ENCODE measurements at regions not wholly inside any gene's neighbourhood (a gene's known extent, or its start where the extent isn't known, plus 50 kb on each side); places are given as distances from the start of the nearest gene placed in this dataset.

DNA sequence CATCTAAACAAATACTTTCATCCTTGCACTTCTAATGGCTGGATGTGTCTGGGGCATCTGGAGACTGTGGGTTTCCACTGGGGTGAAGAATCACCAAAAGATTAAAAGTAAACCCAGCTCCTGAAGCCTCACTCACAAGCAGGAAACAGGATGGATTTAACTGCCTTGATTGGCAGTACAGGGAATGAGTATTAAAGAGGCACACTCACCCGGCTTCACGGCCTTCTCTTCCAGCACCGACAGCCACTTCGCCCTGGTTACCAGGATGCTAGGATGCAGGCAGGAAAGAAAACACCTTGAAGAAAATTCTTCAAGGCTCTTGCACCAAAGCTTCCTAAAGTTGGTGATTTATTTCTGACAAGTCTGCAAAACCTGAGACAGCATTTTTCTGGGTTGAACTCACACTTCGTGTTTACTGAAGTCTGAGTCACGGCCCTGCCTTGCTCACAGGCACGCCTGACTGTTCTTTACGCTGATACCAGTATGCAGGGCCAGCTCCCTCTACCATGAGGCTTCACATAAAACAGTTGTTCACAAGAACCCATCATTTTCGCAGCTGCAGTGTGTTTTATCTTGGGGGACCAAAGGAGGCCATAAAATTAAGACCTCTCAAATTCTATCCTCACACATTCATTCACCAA, 56.5 kb upstream of the ZNF354A start:
- Histone ChIP-seq H3K4me3 (ENCODE audit: control insufficient read depth in 1 of 2, extremely low read depth in 1 of 2, low read length in 1 of 2) (no peak overlapping the region), H3K27me3 (replicated peaks in 1 of 2; ENCODE audit: control insufficient read depth in 2 of 2, extremely low read depth in 1 of 2, insufficient read depth in 2 of 2, low read length in 1 of 2) (peaks cover 0 to 17% of the 10 kb centered on the region in 2 experiments), H3K9me3 (no peaks in the 10 kb centered on the region), H3K36me3 (ENCODE audit: control insufficient read depth in 2 of 2, extremely low read depth in 1 of 2, insufficient read depth in 1 of 2, low read length in 1 of 2) (no peaks in the 10 kb centered on the region), H3K4me1 (ENCODE audit: control insufficient read depth in 1 of 2, extremely low read depth in 1 of 2, insufficient read depth in 2 of 2, low read length in 2 of 2) (no peaks in the 10 kb centered on the region), H3K27ac (ENCODE audit: low read length) (no peak overlapping the region)
- Mint-ChIP-seq H3K27ac (no peak overlapping the region), H3K4me1 (no peaks in the 10 kb centered on the region), H3K27me3 (peaks cover 0 to 19% of the 10 kb centered on the region in 2 donors), H3K4me3 (no peak overlapping the region), H3K36me3 (no peaks in the 10 kb centered on the region), H3K9me3 (no peaks in the 10 kb centered on the region)
- no peak for DNase-seq
- no peak for ATAC-seq (replicated peaks in 1 of 4)
- ChIA-PET POLR2A (no interaction called here), CTCF (no interaction called here)
- 80% methylated on average over 6 of the region's 9 CpGs for WGBS (ENCODE audit: insufficient coverage)

- H3K27me3 ChIP-seq (replicated peaks in 1 of 2; ENCODE audit: control insufficient read depth in 2 of 2, extremely low read depth in 1 of 2, insufficient read depth in 2 of 2, low read length in 1 of 2): peaks cover 0 to 17% of the 10 kb centered on the region in 2 experiments
- H3K27me3 Mint-ChIP-seq: peaks cover 0 to 22% of the 10 kb centered on the region in 2 donors
- H3K4me1 Mint-ChIP-seq: no peaks in the 10 kb centered on the region
- no peaks in the 10 kb centered on the region for H3K4me1 ChIP-seq (ENCODE audit: control insufficient read depth in 1 of 2, extremely low read depth in 1 of 2, insufficient read depth in 2 of 2, low read length in 2 of 2)
- no peaks in the 10 kb centered on the region for H3K36me3 ChIP-seq (ENCODE audit: control insufficient read depth in 2 of 2, extremely low read depth in 1 of 2, insufficient read depth in 1 of 2, low read length in 1 of 2)
- ATAC-seq (replicated peaks in 1 of 4) (no peak), DNase-seq (no peak)
- no peak overlapping the region for H3K27ac Mint-ChIP-seq
- POLR2A ChIA-PET: no interaction called here
- no peak overlapping the region for H3K4me3 ChIP-seq (ENCODE audit: control insufficient read depth in 1 of 2, extremely low read depth in 1 of 2, low read length in 1 of 2)
- no peaks in the 10 kb centered on the region for H3K36me3 Mint-ChIP-seq
- WGBS (ENCODE audit: insufficient coverage): 77% methylated on average over 11 of the region's 13 CpGs
- CTCF ChIA-PET: no interaction called here
- H3K9me3 Mint-ChIP-seq: no peaks in the 10 kb centered on the region
- H3K9me3 ChIP-seq: no peaks in the 10 kb centered on the region
- no peak overlapping the region for H3K4me3 Mint-ChIP-seq
- H3K27ac ChIP-seq (ENCODE audit: low read length): no peak overlapping the region
These were observed 56.0 kb upstream of the ZNF354A start for GRCh38 chr5:178786417-178786816.

DNA sequence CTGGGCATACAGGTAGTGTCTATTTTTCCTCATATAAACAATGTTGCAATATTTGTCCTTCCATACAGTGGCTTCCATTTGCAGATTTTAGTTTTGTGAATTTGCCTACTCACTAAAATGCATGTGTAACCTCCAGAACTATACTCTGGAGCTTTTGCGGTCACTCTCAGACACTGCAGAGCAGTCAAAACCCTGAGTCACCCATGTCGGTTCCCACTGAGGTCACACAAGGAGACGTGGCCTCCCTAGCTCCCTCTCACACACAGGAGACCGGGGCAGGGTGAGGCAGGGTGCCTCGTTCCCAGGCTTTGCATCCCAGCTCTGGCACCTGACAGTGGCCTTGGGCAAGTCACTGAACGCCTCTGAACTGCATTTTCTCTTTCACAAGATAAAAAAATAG, 55.5 kb upstream of the ZNF354A start:
- Histone ChIP-seq H3K4me1 (ENCODE audit: control insufficient read depth in 1 of 2, extremely low read depth in 1 of 2, insufficient read depth in 2 of 2, low read length in 2 of 2) (no peaks in the 10 kb centered on the region), H3K9me3 (no peaks in the 10 kb centered on the region), H3K27me3 (replicated peaks in 1 of 2; ENCODE audit: control insufficient read depth in 2 of 2, extremely low read depth in 1 of 2, insufficient read depth in 2 of 2, low read length in 1 of 2) (peaks cover 0 to 17% of the 10 kb centered on the region in 2 experiments), H3K36me3 (ENCODE audit: control insufficient read depth in 2 of 2, extremely low read depth in 1 of 2, insufficient read depth in 1 of 2, low read length in 1 of 2) (no peaks in the 10 kb centered on the region), H3K4me3 (ENCODE audit: control insufficient read depth in 1 of 2, extremely low read depth in 1 of 2, low read length in 1 of 2) (no peak overlapping the region), H3K27ac (ENCODE audit: low read length) (no peak overlapping the region)
- Mint-ChIP-seq H3K4me3 (no peak overlapping the region), H3K9me3 (no peaks in the 10 kb centered on the region), H3K27me3 (peaks cover 0 to 25% of the 10 kb centered on the region in 2 donors), H3K4me1 (no peaks in the 10 kb centered on the region), H3K36me3 (no peaks in the 10 kb centered on the region), H3K27ac (no peak overlapping the region)
- POLR2A ChIA-PET: no interaction called here
- no peak for ATAC-seq (replicated peaks in 1 of 4)
- DNase-seq: no peak
- CTCF ChIA-PET: no interaction called here
- 69% methylated on average over 4 of the region's 6 CpGs for WGBS (ENCODE audit: insufficient coverage)

- no peak overlapping the region for H3K27ac Mint-ChIP-seq
- H3K27me3 Mint-ChIP-seq: peaks cover 3 to 19% of the 10 kb centered on the region in 2 donors
- no peak for DNase-seq
- no peaks in the 10 kb centered on the region for H3K4me1 Mint-ChIP-seq
- ChIA-PET CTCF (no interaction called here), POLR2A (no interaction called here)
- whole genome bisulfite sequencing (ENCODE audit: insufficient coverage): 83% methylated on average over 1 of the region's 2 CpGs
- Histone ChIP-seq H3K36me3 (ENCODE audit: control insufficient read depth in 2 of 2, extremely low read depth in 1 of 2, insufficient read depth in 1 of 2, low read length in 1 of 2) (no peaks in the 10 kb centered on the region), H3K4me3 (ENCODE audit: control insufficient read depth in 1 of 2, extremely low read depth in 1 of 2, low read length in 1 of 2) (no peak overlapping the region), H3K27ac (ENCODE audit: low read length) (no peak overlapping the region), H3K27me3 (replicated peaks in 1 of 2; ENCODE audit: control insufficient read depth in 2 of 2, extremely low read depth in 1 of 2, insufficient read depth in 2 of 2, low read length in 1 of 2) (peaks cover 0 to 13% of the 10 kb centered on the region in 2 experiments), H3K9me3 (no peaks in the 10 kb centered on the region), H3K4me1 (ENCODE audit: control insufficient read depth in 1 of 2, extremely low read depth in 1 of 2, insufficient read depth in 2 of 2, low read length in 2 of 2) (no peaks in the 10 kb centered on the region)
- no peaks in the 10 kb centered on the region for H3K9me3 Mint-ChIP-seq
- no peak overlapping the region for H3K4me3 Mint-ChIP-seq
- ATAC-seq (replicated peaks in 1 of 4): no peak
- H3K36me3 Mint-ChIP-seq: no peaks in the 10 kb centered on the region
These were observed 53.9 kb upstream of the ZNF354A start for GRCh38 chr5:178784391-178784790.

DNA sequence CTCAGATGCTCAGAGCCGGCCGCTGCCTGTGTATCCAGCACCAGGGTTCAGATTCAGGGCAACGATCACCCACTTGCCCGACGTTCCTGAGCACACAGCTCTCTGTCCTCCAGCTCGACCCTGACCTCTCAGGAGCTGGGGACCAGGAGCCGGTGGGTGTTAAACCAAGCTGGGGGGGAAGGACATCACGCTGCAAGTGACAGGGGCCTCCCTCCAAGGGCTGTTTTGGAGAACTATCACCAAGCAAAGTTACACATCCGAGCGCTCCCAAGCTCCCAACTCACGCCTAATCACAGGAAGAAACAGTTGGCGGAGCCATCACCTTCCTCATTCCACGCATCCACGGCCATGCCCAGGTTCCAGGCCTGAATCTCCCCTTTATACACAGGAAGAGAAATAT, 51.5 kb upstream of the ZNF354A start:
- POLR2A ChIA-PET: no interaction called here
- H3K36me3 Mint-ChIP-seq: no peaks in the 10 kb centered on the region
- no peaks in the 10 kb centered on the region for H3K4me1 ChIP-seq (ENCODE audit: control insufficient read depth in 1 of 2, extremely low read depth in 1 of 2, insufficient read depth in 2 of 2, low read length in 2 of 2)
- peaks cover 0 to 12% of the 10 kb centered on the region in 2 experiments for H3K27me3 ChIP-seq (replicated peaks in 1 of 2; ENCODE audit: control insufficient read depth in 2 of 2, extremely low read depth in 1 of 2, insufficient read depth in 2 of 2, low read length in 1 of 2)
- no peak overlapping the region for H3K4me3 Mint-ChIP-seq
- no peak overlapping the region for H3K27ac Mint-ChIP-seq
- DNase-seq (no peak), ATAC-seq (replicated peaks in 1 of 4) (no peak)
- WGBS (ENCODE audit: insufficient coverage): 87% methylated on average over 14 of the region's 14 CpGs
- H3K4me3 ChIP-seq (ENCODE audit: control insufficient read depth in 1 of 2, extremely low read depth in 1 of 2, low read length in 1 of 2): no peak overlapping the region
- H3K36me3 ChIP-seq (ENCODE audit: control insufficient read depth in 2 of 2, extremely low read depth in 1 of 2, insufficient read depth in 1 of 2, low read length in 1 of 2): no peaks in the 10 kb centered on the region
- peaks cover 3 to 10% of the 10 kb centered on the region in 2 donors for H3K27me3 Mint-ChIP-seq
- H3K27ac ChIP-seq (ENCODE audit: low read length): no peak overlapping the region
- peaks cover 0 to 4% (median 0%) of the 10 kb centered on the region in 3 donors for H3K4me1 Mint-ChIP-seq
- CTCF ChIA-PET: no interaction called here
- H3K9me3 Mint-ChIP-seq: no peaks in the 10 kb centered on the region
- H3K9me3 ChIP-seq: no peaks in the 10 kb centered on the region

GRCh38 chr5:178780581-178781498, 50.4 kb upstream of the ZNF354A start:
- Histone ChIP-seq H3K4me3 (ENCODE audit: control insufficient read depth in 1 of 2, extremely low read depth in 1 of 2, low read length in 1 of 2) (no peak overlapping the region), H3K36me3 (ENCODE audit: control insufficient read depth in 2 of 2, extremely low read depth in 1 of 2, insufficient read depth in 1 of 2, low read length in 1 of 2) (no peaks in the 10 kb centered on the region), H3K4me1 (ENCODE audit: control insufficient read depth in 1 of 2, extremely low read depth in 1 of 2, insufficient read depth in 2 of 2, low read length in 2 of 2) (no peaks in the 10 kb centered on the region), H3K27ac (ENCODE audit: low read length) (no peak overlapping the region), H3K9me3 (no peaks in the 10 kb centered on the region), H3K27me3 (replicated peaks in 1 of 2; ENCODE audit: control insufficient read depth in 2 of 2, extremely low read depth in 1 of 2, insufficient read depth in 2 of 2, low read length in 1 of 2) (peaks cover 0 to 12% of the 10 kb centered on the region in 2 experiments)
- H3K36me3 Mint-ChIP-seq: no peaks in the 10 kb centered on the region
- H3K9me3 Mint-ChIP-seq: no peaks in the 10 kb centered on the region
- 79% methylated on average over 13 of the region's 27 CpGs for WGBS (ENCODE audit: insufficient coverage)
- CTCF ChIA-PET: no interaction called here
- peaks cover 0 to 4% (median 0%) of the 10 kb centered on the region in 3 donors for H3K4me1 Mint-ChIP-seq
- no peak for DNase-seq
- H3K27me3 Mint-ChIP-seq: peaks cover 3 to 10% of the 10 kb centered on the region in 2 donors
- no peak overlapping the region for H3K4me3 Mint-ChIP-seq
- no peak overlapping the region for H3K27ac Mint-ChIP-seq
- ATAC-seq (replicated peaks in 1 of 4): no peak
- POLR2A ChIA-PET: no interaction called here
